ENCODE measurements at regions not wholly inside any gene's neighbourhood (a gene's known extent, or its start where the extent isn't known, plus 50 kb on each side); places are given as distances from the start of the nearest gene placed in this dataset.

GRCh38 chr4:77305766-77306165 lies 148.8 kb downstream of the CCNG2 start:
- intact Hi-C loops (cut with micrococcal nuclease): no loop called here
- POLR2A ChIA-PET: no interaction called here
- DNase-seq (ENCODE audit: low read depth, low spot score): no peak
- no peak overlapping the region for H3K4me2 ChIP-seq (ENCODE audit: insufficient read depth, low read length)
- dilution Hi-C loops (cut with MboI; ENCODE audit: extremely low pct_ligation_motif_present, low sequenced_read_pairs): no loop called here
- no peak overlapping the region for H2AFZ ChIP-seq (ENCODE audit: low read depth, low read length)
- H3K27ac ChIP-seq (ENCODE audit: insufficient read depth, low read depth, low read length): no peak overlapping the region
- H3K4me3 ChIP-seq (replicated peaks in 1 of 3; ENCODE audit: insufficient read depth in 1 of 3, low read depth in 1 of 3, low read length in 3 of 3): no peak overlapping the region
- no peaks in the 10 kb centered on the region for H3K9me3 ChIP-seq (replicated peaks; ENCODE audit: control insufficient read depth, insufficient read depth, low read length)
- no peaks in the 10 kb centered on the region for H3K79me2 ChIP-seq (ENCODE audit: control insufficient read depth, insufficient read depth, low read length)
- CTCF ChIA-PET: no interaction called here
- no peaks in the 10 kb centered on the region for H3K36me3 ChIP-seq (ENCODE audit: control insufficient read depth in 2 of 2, extremely low read depth in 1 of 2, insufficient read depth in 2 of 2, low read length in 2 of 2)
- BruUV-seq (replicated peaks): no TSS peak
- no peaks in the 10 kb centered on the region for H3K4me1 ChIP-seq (ENCODE audit: control insufficient read depth, extremely low read depth, insufficient read depth, low read length)
- H3K27me3 ChIP-seq (ENCODE audit: control insufficient read depth in 2 of 2, insufficient read depth in 2 of 2, low read length in 2 of 2): peaks cover 2 to 4% of the 10 kb centered on the region in 2 experiments
- FAIRE-seq: no peak
- no peak overlapping the region for H3K9ac ChIP-seq (replicated peaks; ENCODE audit: extremely low read depth, insufficient read depth, low read length)
- no peaks in the 10 kb centered on the region for H3K9me1 ChIP-seq (replicated peaks; ENCODE audit: control insufficient read depth, extremely low read depth, insufficient read depth, low read length)
- TF ChIP-seq EZH2 (IDR thresholded peaks at IDR 0.05; ENCODE audit: borderline replicate concordance, low read depth, low read length, severe bottlenecking) (no peak), POLR2AphosphoS5 (IDR thresholded peaks at IDR 0.05; ENCODE audit: insufficient read depth, low read depth, low read length) (no peak)
- no peaks in the 10 kb centered on the region for H4K20me1 ChIP-seq (replicated peaks; ENCODE audit: control insufficient read depth, extremely low read depth, insufficient read depth, low read length)

DNA sequence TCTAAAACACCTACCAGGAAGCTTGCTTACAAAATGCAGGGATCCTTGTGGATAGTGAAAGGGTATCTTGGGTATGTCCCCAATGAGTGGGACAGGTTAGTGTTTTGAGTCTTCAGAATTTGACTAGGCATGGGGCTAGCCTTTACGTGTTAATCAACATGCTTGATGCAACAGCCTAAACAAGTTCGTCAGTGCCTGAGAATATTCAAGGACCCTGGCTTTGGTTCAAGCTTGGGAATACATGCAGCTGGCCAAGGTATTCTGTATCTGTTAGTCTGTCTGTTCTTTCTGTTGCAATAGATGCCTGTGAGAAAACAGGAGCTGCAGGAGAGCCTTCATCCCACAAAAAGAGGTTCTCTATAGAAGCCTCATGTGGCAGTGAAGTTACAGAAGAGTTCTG lies 149.5 kb downstream of the CCNG2 start:
- TF ChIP-seq FOS (IDR thresholded peaks at IDR 0.05; ENCODE audit: borderline replicate concordance, insufficient read depth, low read length) (no peak), MAX (IDR thresholded peaks at IDR 0.05; ENCODE audit: insufficient read depth, insufficient read length) (no peak), POLR2AphosphoS5 (IDR thresholded peaks at IDR 0.05; ENCODE audit: insufficient read depth, low read depth, low read length) (no peak), POLR2A (IDR thresholded peaks at IDR 0.05; ENCODE audit: low read depth, low read length) (no peak), EZH2 (IDR thresholded peaks at IDR 0.05; ENCODE audit: borderline replicate concordance, low read depth, low read length, severe bottlenecking) (no peak), MYC (IDR thresholded peaks at IDR 0.05; ENCODE audit: low read depth, low read length) (no peak), GATA2 (IDR thresholded peaks at IDR 0.05; ENCODE audit: insufficient read depth, insufficient read length, low read depth, low read length) (no peak), JUN (IDR thresholded peaks at IDR 0.05; ENCODE audit: borderline replicate concordance, insufficient read depth, insufficient read length, low read depth) (no peak)
- TF ChIP-seq, protein P1, sequence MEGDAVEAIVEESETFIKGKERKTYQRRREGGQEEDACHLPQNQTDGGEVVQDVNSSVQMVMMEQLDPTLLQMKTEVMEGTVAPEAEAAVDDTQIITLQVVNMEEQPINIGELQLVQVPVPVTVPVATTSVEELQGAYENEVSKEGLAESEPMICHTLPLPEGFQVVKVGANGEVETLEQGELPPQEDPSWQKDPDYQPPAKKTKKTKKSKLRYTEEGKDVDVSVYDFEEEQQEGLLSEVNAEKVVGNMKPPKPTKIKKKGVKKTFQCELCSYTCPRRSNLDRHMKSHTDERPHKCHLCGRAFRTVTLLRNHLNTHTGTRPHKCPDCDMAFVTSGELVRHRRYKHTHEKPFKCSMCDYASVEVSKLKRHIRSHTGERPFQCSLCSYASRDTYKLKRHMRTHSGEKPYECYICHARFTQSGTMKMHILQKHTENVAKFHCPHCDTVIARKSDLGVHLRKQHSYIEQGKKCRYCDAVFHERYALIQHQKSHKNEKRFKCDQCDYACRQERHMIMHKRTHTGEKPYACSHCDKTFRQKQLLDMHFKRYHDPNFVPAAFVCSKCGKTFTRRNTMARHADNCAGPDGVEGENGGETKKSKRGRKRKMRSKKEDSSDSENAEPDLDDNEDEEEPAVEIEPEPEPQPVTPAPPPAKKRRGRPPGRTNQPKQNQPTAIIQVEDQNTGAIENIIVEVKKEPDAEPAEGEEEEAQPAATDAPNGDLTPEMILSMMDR (IDR thresholded peaks at IDR 0.05; ENCODE audit: extremely low read depth in 1 of 2, insufficient read depth in 1 of 2, low read depth in 1 of 2, low read length in 2 of 2): no peak
- POLR2A ChIA-PET: no interaction called here
- Histone ChIP-seq H3K79me2 (ENCODE audit: control insufficient read depth, insufficient read depth, low read length) (no peaks in the 10 kb centered on the region), H3K9me1 (replicated peaks; ENCODE audit: control insufficient read depth, extremely low read depth, insufficient read depth, low read length) (no peaks in the 10 kb centered on the region), H3K27me3 (ENCODE audit: control insufficient read depth in 2 of 2, insufficient read depth in 2 of 2, low read length in 2 of 2) (peaks cover 2 to 4% of the 10 kb centered on the region in 2 experiments), H3K27ac (ENCODE audit: insufficient read depth, low read depth, low read length) (no peak overlapping the region), H3K4me3 (replicated peaks in 1 of 3; ENCODE audit: insufficient read depth in 1 of 3, low read depth in 1 of 3, low read length in 3 of 3) (no peak overlapping the region), H3K36me3 (ENCODE audit: control insufficient read depth in 2 of 2, extremely low read depth in 1 of 2, insufficient read depth in 2 of 2, low read length in 2 of 2) (no peaks in the 10 kb centered on the region), H3K4me2 (ENCODE audit: insufficient read depth, low read length) (no peak overlapping the region), H3K9me3 (replicated peaks; ENCODE audit: control insufficient read depth, insufficient read depth, low read length) (no peaks in the 10 kb centered on the region), H2AFZ (ENCODE audit: low read depth, low read length) (no peak overlapping the region), H4K20me1 (replicated peaks; ENCODE audit: control insufficient read depth, extremely low read depth, insufficient read depth, low read length) (no peaks in the 10 kb centered on the region), H3K4me1 (ENCODE audit: control insufficient read depth, extremely low read depth, insufficient read depth, low read length) (no peaks in the 10 kb centered on the region), H3K9ac (replicated peaks; ENCODE audit: extremely low read depth, insufficient read depth, low read length) (no peak overlapping the region)
- CTCF ChIA-PET: no interaction called here
- intact Hi-C loops (cut with micrococcal nuclease): no loop called here
- no TSS peak for BruUV-seq (replicated peaks)
- FAIRE-seq (no peak), DNase-seq (ENCODE audit: low read depth, low spot score) (no peak)
- dilution Hi-C loops (cut with MboI; ENCODE audit: extremely low pct_ligation_motif_present, low sequenced_read_pairs): no loop called here

Measured in endothelial cell of umbilical vein (primary cell).